Neural cell (in vitro differentiated cells): ENCODE measurements at regions not wholly inside any gene's neighbourhood (a gene's known extent, or its start where the extent isn't known, plus 50 kb on each side); places are given as distances from the start of the nearest gene placed in this dataset.

Source experiments
- EP300 ChIP-seq: fragments of 450-650 bp; conservative IDR thresholded peaks from 2 replicates; pipeline ENCODE4 v1.6.1; 2014; ENCODE audit warnings: antibody characterized with exemption, mild to moderate bottlenecking, moderate library complexity; ENCODE audit not compliant: poor library complexity, severe bottlenecking
- EZH2 ChIP-seq: fragments of 200-600, 300-800 bp; shearing (Covaris generic), sonication (generic); IDR thresholded peaks from 2 replicates; pipeline ENCODE4 v1.6.1; 2014; ENCODE audit warnings: antibody characterized with exemption, low read length, borderline replicate concordance, mild to moderate bottlenecking; ENCODE audit not compliant: insufficient read depth, poor library complexity, severe bottlenecking
- MXI1 ChIP-seq: fragments of 450-650 bp; conservative IDR thresholded peaks from 2 replicates; pipeline ENCODE4 v1.6.1; 2014; ENCODE audit warnings: antibody characterized with exemption, mild to moderate bottlenecking; ENCODE audit not compliant: poor library complexity, severe bottlenecking
- POLR2AphosphoS5 ChIP-seq: IDR thresholded peaks from 2 replicates; pipeline ENCODE4 v1.6.1; 2012
- RAD21 ChIP-seq: fragments of 450-650 bp; conservative IDR thresholded peaks from 2 replicates; pipeline ENCODE4 v1.6.1; 2014; ENCODE audit warnings: antibody characterized with exemption, mild to moderate bottlenecking, moderate library complexity
- SMC3 ChIP-seq: fragments of 450-650 bp; conservative IDR thresholded peaks from 2 replicates; pipeline ENCODE4 v1.6.1; 2014; ENCODE audit warnings: antibody characterized with exemption, mild to moderate bottlenecking, moderate library complexity; ENCODE audit not compliant: poor library complexity
- TAF1 ChIP-seq: IDR thresholded peaks from 2 replicates; pipeline ENCODE4 v1.6.1; 2012; ENCODE audit warnings: low read depth
- TF ChIP-seq, protein P1 (sequence below): fragments of 450-650 bp; IDR thresholded peaks from 2 replicates; pipeline ENCODE4 v1.5.1; 2014; ENCODE audit warnings: antibody characterized with exemption, mild to moderate bottlenecking, moderate library complexity; ENCODE audit not compliant: poor library complexity, severe bottlenecking
- TF ChIP-seq, protein P2 (sequence below): IDR thresholded peaks from 2 replicates; pipeline ENCODE4 v1.6.1; 2012; ENCODE audit warnings: borderline replicate concordance

DNA sequence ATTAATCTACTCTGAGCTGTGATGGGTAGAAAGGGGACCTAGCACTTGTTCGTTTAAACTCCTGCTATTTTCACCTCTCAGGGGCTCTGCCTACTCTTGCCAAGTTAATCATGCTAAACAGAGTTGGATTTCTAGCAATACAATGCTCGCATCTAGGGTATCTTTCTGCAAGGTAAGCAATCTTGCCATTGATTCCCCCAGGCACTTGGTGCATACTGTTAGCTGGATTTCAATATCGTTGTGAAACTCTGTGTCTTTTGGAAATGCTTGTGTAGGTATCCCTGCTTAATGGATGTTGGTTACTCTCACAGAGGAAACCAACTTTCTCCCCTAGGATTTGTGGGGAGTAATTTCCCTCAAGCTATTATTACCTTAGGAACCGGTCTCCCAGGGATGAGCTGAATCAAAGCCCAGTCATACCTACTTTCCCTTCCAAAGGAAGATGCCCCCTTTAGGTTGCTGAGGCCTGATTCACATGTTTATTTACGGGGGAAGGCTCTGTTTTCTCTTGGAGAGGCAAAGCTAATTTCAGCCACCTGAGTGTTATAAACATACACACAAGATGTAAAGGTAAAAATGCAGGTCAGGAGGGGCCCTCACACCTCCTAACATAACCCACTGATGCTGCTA is 366.8 kb downstream of the FBXW7 start:
- TF ChIP-seq, protein P1, sequence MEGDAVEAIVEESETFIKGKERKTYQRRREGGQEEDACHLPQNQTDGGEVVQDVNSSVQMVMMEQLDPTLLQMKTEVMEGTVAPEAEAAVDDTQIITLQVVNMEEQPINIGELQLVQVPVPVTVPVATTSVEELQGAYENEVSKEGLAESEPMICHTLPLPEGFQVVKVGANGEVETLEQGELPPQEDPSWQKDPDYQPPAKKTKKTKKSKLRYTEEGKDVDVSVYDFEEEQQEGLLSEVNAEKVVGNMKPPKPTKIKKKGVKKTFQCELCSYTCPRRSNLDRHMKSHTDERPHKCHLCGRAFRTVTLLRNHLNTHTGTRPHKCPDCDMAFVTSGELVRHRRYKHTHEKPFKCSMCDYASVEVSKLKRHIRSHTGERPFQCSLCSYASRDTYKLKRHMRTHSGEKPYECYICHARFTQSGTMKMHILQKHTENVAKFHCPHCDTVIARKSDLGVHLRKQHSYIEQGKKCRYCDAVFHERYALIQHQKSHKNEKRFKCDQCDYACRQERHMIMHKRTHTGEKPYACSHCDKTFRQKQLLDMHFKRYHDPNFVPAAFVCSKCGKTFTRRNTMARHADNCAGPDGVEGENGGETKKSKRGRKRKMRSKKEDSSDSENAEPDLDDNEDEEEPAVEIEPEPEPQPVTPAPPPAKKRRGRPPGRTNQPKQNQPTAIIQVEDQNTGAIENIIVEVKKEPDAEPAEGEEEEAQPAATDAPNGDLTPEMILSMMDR, result no peak
- TF ChIP-seq EZH2 (no peak), EP300 (no peak), POLR2AphosphoS5 (no peak), RAD21 (no peak), MXI1 (no peak), TAF1 (no peak), SMC3 (no peak)
- TF ChIP-seq, protein P2, sequence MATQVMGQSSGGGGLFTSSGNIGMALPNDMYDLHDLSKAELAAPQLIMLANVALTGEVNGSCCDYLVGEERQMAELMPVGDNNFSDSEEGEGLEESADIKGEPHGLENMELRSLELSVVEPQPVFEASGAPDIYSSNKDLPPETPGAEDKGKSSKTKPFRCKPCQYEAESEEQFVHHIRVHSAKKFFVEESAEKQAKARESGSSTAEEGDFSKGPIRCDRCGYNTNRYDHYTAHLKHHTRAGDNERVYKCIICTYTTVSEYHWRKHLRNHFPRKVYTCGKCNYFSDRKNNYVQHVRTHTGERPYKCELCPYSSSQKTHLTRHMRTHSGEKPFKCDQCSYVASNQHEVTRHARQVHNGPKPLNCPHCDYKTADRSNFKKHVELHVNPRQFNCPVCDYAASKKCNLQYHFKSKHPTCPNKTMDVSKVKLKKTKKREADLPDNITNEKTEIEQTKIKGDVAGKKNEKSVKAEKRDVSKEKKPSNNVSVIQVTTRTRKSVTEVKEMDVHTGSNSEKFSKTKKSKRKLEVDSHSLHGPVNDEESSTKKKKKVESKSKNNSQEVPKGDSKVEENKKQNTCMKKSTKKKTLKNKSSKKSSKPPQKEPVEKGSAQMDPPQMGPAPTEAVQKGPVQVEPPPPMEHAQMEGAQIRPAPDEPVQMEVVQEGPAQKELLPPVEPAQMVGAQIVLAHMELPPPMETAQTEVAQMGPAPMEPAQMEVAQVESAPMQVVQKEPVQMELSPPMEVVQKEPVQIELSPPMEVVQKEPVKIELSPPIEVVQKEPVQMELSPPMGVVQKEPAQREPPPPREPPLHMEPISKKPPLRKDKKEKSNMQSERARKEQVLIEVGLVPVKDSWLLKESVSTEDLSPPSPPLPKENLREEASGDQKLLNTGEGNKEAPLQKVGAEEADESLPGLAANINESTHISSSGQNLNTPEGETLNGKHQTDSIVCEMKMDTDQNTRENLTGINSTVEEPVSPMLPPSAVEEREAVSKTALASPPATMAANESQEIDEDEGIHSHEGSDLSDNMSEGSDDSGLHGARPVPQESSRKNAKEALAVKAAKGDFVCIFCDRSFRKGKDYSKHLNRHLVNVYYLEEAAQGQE, result no peak
